ENCODE measurements at regions not wholly inside any gene's neighbourhood (a gene's known extent, or its start where the extent isn't known, plus 50 kb on each side); places are given as distances from the start of the nearest gene placed in this dataset.

DNA sequence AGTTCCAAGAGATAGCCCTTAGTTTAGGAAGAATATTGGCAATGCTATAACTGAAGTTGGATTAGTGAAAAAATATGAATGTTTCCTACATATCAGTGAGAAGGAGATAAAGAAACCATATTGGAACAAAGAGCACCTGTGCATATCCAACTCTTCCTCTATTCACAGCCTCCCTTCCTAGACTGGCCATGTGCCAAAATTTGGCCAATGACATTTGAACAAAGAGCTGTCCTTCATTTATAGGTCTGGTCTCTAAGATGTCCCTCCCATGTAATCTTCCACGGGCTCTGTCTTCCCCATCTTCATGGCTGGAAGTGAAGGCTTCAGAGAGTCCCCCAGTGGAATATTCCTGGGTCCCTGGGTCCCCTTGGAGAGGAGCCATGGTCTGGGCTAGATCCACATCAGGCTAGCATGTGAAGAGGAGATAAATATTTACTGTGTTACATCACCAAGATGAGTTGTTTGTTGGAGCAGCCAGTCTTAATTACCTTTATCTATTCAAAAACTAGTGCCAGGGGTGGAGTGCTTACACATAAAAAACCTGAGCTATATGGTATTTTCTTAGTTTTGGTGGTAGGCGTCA is 190.0 kb upstream of the S1PR3 start:
- ATAC-seq (no peak), DNase-seq (no peak)
- intact Hi-C loops (cut with DNase I, micrococcal nuclease): no loop called here

DNA sequence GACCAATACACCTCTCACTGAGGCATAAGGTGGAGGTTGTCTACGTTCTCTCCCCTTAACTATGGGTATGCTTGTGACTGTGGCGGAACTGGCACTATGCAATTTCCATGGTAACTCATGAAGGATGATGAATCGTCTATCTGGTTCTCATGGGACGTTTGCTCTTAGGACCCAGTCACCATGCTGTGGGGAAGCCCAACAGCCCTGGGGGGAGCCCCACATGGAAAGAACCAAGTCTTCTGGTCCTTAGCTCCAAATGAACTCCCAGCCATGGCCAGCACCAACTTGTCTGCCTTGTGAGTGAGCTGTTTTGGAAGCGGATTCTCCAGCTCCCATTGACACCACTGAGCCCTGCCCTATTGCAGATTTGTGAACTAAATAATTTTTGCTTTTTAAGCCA is 188.7 kb upstream of the S1PR3 start:
- no peak for DNase-seq
- intact Hi-C loops (cut with DNase I, micrococcal nuclease): no loop called here
- no peak for ATAC-seq

DNA sequence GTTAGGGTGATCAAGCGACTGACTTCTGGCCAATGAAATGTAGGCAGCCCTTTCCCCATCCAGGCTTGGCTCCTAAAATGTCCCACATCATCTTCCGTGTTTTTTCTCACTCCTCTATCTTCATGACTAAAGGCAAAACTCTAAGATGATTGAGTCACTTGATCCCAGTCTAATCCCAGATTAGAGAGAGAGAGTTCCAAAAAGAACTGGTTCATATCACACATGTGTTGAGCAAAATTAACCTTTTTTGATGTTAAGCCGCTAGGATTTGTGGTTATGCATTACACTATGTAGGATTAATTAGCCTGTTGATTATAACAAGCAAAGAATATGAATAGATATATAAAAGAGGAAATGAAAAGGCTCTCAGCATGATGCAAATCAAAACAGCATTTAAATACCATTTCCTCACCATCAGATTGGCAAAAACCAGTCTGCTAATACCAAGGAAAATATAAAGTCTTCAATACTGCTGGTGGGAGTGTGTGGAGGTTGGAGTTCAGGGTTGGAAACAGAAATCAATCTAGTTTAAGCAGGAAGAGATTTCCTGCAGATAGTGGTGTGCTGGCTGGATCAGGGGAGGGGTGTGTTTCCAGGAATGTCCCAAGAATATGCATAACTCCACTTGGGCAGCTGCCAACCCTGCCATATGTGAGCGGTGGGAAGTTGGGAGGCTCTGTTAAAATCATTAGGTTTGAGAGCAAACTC is 187.6 kb upstream of the S1PR3 start:
- intact Hi-C loops (cut with DNase I, micrococcal nuclease): no loop called here
- ATAC-seq (no peak), DNase-seq (no peak)

DNA sequence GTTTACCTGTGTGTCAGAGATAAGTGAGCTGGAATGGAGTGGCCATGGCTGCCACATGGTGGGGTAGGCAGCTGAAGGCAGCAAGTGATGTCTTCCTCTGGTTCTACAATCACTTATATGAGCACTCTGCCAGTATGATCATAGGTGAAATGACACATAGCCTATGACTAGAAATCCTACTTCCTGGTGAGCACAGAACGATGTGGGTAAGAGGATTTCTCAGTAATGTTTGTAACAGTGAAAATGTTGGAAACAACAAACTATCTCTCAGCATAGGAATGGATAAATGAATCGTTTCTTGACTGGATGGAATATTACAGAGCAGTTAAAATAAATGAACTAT is 187.0 kb upstream of the S1PR3 start:
- ATAC-seq (no peak), DNase-seq (no peak)
- intact Hi-C loops (cut with DNase I, micrococcal nuclease): no loop called here

DNA sequence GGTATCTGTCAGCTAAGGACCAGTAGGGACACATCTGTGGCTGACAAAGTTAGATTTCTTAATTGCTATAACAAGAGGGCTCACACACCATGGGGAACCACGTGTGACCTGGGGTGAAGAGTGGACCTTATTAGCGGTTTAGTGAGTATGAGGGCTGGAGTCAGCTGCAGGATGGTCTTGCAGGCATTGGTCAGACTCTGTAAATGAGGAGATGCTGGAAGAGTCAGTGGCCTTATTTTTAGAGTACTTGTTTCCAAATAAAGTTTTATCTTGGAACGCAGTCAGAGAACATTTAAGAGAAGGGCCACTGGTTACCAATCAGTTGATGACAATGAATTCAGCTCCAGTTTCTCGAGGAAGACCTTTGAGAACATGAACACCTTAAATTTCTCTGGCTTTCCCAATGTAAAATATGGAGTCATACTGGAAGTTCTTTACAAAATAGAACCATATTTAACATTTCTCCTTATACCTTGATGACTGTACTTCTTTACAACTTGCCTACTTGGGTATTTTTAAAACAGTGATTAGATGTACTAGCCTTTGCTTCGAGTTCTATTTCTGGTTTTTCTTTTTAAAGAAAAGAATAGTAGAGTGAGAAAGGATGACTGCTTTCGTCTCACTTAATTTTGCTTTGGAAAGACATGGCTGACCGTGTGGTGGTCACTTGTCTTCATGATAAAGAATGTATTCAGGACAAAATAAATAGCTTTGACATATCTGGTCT is 185.9 kb upstream of the S1PR3 start:
- no peak for ATAC-seq
- intact Hi-C loops (cut with DNase I, micrococcal nuclease): no loop called here
- DNase-seq: no peak

DNA sequence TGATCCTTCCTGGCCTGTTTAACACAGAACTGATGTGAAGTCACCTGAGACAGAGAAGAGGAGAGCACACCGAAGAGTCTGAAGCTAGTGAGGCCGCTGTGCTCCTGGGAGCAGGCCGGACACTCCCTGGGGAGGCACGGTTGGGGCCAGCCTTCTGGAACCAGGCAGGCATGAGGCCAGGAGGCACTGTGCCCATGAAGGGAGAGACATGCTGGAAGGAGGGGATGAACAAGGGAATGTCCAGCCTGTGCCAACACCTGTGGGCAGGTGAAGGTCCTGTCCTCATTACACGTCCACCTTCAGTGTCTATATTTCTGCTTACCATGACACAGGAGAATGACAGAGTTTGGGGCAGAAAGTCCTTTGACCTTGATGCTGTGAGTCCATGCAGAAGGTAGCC is 183.8 kb upstream of the S1PR3 start:
- DNase-seq (no peak), ATAC-seq (no peak)
- intact Hi-C loops (cut with DNase I, micrococcal nuclease): no loop called here

DNA sequence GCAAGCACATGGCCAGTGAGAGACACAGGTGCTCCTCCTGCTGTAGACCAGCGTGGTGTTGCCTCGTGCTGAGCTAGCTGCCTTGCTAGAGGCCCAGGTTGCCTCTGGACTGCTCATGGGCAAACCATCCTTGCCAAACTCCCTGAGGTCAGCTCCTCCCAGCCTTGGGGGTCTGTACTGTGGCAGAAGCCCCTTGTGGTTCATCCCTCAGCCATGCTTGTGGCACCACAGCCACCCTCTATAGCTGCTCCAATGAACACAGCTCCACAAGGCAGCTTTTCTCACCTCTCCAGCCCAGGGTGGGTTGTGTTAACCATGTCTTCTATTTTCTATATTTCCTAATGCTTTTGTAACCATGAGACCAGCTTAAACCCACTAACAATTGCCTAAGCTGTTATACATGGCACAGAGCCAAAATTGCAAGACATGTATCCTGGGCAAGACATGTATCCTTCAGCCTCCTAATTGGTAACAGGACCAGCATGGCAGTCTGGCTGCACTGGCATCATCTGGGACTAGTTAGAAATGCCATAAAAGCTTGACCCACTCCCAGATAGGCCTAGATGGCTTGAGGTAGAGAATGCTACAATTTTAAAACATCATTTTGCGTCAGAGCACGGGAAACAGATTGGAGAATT is 183.1 kb upstream of the S1PR3 start:
- ATAC-seq: no peak
- intact Hi-C loops (cut with DNase I, micrococcal nuclease): no loop called here
- DNase-seq: no peak

DNA sequence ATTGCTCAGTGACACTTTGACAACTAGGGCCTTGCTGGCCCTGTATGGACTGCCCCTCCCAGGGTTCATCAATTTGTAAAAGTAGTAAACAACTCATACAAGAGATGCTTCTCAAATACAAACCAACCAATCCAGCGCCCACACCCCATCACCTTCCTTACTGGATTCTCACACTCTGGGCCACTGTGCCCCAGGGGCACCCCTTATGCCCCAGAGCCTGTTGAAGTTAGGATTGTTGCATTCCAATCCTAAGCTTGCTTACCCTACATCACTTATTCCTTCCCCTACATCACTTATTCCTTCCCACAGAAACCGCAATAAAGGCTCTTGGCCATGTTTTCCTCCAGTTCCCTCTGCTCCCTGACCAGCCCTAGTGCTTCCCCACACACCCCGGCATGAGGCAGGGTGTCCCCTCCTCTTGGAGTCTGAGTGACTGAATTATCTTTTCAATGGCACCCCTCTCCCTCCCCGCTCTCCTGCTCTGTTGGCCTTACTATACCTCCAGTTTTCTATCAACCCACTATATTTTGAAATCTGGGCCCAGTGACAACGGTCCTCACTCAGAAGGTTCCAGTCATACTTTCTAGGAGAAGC is 182.4 kb upstream of the S1PR3 start:
- intact Hi-C loops (cut with DNase I, micrococcal nuclease): no loop called here
- DNase-seq (no peak), ATAC-seq (no peak)

DNA sequence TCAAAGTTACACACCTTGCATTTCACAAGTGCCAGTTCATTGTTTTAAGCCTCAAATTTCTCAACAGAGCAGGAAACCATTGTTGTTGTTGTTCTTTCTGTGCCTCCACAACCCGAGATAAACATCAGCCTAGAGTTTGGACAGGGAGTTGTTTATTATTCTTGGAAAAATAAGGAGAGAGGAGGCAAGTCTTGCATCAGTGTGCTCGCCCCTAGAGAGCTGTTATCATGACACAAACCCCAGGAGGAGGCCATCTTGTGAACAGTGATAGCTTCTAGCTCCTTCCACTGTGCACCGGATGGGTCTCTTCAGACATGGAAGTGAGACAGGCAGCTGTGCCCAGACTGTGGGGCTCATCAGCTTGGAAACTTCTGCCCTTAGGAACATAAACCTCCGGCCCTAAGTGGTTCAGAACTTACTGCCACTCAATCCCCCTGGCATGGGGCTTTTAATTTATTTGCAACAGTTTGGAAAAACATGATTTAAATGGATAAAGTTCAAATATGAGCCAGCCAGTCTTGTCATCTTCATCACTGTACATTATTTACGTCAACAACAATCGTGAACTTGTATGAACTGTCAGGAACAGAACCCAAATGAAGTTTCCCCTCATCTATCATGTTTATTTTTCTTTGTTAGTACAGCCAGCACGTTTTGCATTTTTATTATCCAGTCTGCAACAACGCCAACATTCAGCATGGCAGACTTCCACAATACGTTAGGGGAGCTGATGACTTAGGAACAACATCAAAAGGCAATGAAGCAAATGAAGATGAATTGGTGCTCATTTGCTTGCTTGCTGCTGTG is 181.7 kb upstream of the S1PR3 start:
- no peak for DNase-seq
- intact Hi-C loops (cut with DNase I, micrococcal nuclease): no loop called here
- no peak for ATAC-seq

DNA sequence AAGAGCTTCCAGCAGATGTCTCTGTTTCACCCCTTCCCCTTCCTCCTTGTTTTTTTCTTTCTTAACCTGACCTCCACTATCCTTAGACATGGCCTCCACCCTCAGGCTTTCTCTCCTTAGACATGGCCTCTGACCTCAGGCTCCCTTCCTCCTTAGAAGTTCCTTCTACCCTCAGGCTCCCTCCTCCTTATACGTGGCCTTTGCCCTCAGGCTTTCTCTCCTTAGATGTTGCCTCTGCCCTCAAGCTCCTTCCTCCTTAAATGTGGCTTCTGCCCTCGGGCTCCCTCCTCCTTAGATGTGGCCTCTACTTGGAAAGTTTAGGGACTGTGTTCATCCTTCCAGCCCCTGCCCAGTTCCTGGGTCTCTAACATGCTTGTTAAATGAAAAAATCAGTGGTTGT is 180.4 kb upstream of the S1PR3 start:
- DNase-seq (no peak), ATAC-seq (no peak)
- intact Hi-C loops (cut with DNase I, micrococcal nuclease): no loop called here

DNA sequence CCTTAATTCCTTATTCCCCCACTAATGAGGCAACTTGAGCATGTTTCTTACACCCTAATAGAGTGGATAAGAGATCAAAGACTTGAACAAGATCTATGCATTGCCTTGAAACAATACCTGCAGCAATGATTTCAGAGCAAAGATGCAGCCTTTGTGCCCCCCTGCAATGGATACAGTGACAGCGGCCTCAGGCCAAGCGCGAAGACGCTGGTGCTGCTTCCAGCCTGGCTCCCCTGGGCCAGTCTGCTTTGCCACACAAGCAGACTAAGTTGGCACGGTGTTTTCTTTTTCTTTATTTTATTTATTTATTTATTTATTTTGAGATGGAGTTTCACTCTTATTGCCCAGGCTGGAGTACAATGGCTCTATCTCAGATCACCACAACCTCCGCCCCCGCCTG is 179.8 kb upstream of the S1PR3 start:
- intact Hi-C loops (cut with DNase I, micrococcal nuclease): no loop called here
- ATAC-seq (no peak), DNase-seq (no peak)

DNA sequence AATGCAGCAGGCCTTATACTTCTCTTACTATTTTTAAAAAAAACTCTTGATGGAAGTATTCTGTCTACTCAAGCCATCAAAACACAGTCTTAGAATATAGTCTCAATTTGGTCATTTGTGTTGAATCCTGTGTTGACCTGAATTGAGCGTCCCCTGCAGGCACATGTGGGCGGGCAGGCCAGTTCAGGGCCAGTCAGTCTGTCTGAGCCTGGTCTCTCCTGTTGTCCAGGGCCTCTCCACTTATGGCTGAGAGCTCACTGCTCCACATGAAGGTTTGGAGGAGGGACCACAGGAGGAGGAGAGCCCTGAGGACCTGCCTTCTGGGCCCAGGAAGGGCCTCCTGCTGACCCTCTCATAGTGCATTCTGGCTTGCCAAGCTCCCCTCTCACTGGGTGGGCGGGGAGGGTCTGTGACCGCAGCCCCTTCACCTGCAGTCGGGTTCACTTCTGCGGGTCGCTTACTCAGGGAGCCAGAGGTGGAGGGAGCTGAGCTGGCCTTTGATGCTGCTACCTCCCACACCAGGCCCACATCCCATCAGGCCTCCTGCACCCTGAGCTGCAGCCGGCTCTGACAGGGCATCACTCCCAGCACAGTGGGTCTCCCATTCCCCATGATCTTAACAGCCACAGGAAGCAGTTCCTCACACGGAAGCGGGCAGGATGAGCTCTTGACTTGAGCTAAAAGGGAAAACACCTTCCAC is 178.2 kb upstream of the S1PR3 start:
- intact Hi-C loops (cut with DNase I, micrococcal nuclease): no loop called here
- ATAC-seq: no peak
- no peak for DNase-seq

DNA sequence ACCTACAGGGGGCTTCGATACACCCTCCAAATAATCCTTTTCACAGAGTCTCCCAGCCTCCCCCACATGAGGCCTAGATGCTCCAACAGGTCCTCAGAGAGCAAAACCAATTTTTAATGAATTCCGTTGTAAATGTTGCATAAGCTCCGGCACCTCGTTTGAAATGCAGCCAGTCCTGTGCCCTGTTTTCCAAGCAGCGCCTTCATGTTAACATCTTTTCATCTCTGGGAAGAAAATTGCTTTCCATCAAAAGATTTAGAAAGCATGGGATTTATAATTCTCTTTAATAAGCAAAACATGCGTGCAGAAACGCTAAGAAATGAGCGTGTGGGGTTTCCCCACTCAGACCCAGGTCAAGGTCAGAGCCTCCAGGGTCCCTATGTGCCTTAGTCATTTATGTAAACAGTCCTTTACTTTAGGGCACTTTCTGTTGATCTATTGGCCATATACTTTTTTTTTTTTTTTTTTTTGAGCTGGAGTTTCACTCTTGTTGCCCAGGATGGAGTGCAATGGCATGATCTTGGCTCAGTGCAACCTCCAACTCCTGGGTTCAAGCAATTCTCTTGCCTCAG is 177.5 kb upstream of the S1PR3 start:
- DNase-seq (no peak), ATAC-seq (no peak)
- intact Hi-C loops (cut with DNase I, micrococcal nuclease): no loop called here

DNA sequence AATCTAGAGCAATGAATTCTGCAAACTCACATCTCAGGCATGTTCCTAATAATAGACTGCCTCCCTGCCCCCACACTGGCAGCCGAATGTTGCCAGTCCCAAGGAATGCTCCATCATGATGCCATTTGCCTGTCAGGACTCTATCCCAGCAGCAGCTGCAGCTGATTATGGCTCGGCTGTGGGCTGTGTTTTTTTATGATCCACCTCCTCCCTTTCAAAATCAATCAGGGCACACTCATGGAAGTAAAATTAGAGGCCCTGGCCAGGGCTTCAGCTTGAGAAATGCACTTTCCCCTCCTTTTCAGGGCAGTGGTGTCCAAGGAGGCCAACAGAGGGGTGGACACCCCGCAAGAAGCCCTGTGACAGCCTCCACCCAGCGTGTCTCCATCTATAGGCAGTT is 176.7 kb upstream of the S1PR3 start:
- DNase-seq (no peak), ATAC-seq (no peak)
- intact Hi-C loops (cut with DNase I, micrococcal nuclease): no loop called here

DNA sequence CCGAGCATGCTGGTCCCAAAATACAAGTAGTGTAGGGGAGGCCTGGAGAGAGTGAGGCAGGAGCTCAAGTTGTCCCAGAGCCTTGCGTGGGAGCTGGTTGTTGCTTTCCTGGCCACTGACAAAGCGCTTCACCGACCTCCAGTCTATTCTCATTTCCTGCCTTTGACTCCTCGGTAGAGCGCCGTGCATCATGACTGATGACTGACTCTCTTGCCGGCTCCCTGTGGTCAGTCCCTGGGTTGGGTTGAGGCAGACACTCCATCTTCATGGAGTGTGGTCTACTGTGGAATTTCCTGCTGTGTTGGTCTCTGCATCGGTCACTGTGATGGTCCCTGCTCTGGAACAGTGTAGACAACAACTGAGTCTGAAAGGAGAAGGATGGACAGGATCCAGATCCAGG is 175.1 kb upstream of the S1PR3 start:
- DNase-seq: no peak
- intact Hi-C loops (cut with DNase I, micrococcal nuclease): no loop called here
- no peak for ATAC-seq

DNA sequence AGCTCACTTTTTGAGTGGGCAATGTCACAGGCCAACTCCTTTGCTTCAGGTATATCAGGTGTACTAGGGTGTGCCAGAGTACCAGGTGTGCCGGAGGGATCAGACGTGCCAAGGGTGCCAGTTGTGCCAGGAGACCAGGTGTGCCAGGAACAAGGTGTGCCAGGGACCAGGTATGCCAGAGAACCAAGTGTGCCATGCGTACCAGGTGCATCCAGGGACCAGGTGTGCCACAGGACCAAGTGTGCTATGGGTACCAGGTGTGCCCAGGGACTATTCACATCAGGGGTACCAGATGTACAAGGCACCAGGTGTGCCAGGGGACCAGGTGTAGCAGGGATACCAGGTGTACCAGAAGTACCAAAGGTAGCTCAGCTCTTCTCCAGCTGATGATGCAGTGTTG is 174.7 kb upstream of the S1PR3 start:
- ATAC-seq (no peak), DNase-seq (no peak)
- intact Hi-C loops (cut with DNase I, micrococcal nuclease): no loop called here

DNA sequence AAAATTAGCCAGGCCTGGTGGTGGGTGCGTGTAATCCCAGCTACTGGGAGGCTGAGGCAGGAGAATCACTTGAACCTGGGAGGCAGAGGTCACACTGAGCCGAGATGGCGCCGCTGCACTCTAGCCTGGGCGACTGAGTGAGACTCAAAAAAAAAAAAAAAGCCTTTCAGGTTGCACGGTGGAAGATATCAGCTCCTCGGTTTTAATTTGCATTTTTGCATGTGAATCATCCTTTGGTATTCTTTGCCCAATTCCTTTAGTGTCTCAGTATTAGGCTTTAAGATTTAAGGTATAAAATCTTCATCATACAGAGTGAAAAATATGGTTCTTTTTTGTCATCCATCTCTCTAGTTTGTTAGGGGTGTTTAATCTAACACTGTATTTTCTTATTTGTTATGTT is 173.6 kb upstream of the S1PR3 start:
- ATAC-seq: no peak
- intact Hi-C loops (cut with DNase I, micrococcal nuclease): no loop called here
- no peak for DNase-seq

DNA sequence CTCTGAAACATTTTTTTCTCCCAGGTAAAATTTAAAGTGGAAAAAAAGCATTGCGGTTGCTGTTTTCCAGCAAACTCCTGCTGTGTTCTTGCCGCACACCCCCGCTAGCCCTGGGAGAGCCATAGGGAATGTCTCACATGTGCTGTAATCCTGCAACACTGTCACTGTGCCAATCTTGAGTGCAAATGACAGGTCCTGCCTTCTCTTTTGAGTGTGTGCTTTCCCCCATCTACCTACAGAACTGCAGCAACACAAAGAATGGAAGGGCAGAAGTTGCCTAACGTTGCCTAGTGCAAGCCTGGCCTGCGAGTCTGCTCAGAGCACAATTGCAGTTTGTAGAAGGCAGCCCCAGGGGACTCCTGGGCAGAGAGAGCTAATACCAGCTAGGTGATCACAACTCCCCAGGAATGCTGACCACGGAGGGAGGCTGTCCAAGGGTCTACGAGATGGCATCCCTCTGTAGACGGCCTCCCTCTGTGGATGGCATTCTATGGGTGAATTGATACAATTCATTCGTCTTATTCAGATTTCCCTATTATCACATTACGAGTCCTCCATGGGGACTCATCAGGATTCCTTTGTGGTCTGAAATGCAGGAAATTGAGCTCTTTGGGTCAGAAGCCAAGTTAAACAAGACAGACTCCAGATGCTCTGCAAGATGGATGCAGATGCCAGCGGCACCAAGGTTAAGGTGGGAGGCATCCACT is 172.6 kb upstream of the S1PR3 start:
- intact Hi-C loops (cut with DNase I, micrococcal nuclease): no loop called here
- no peak for ATAC-seq
- no peak for DNase-seq
